RPMI8226 (cell line): ENCODE measurements at regions not wholly inside any gene's neighbourhood (a gene's known extent, or its start where the extent isn't known, plus 50 kb on each side); places are given as distances from the start of the nearest gene placed in this dataset.
A peak's percentile ranks its signal among the peaks of the same experiment; 100 is the strongest.

Experiments used
- DNase-seq: peaks from one replicate; pipeline ENCODE4 v3.0.0-alpha.2; 2015

GRCh38 chr9:89888233-89888632 is 283.4 kb downstream of the GADD45G start:
- DNase-seq, result no peak

- DNase-seq, result peak; percentile 17
Observed at GRCh38 chr9:89888677-89889076, 283.9 kb downstream of the GADD45G start.

GRCh38 chr9:89889865-89890264 is 285.1 kb downstream of the GADD45G start:
- DNase-seq, result no peak

GRCh38 chr9:89890326-89890980 is 285.6 kb downstream of the GADD45G start:
- no peak for DNase-seq

DNA sequence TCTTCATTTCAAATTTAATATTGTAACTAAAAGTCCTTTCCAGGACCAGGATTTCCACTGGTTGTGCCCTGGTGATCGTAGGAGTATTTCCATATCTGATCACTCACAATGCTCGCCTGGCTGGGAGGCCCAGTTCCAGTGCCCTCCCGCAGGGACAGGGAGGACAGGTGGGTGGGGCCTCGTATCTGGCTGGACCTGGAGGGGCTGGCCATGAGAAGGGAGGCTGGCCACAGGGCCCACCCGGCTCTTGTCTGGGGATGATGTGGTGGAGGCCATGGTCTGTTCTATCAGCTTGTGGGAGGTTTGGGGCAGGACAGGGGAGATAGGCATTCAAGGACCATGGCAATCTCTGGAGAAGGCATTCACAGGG is 286.4 kb downstream of the GADD45G start:
- no peak for DNase-seq

DNA sequence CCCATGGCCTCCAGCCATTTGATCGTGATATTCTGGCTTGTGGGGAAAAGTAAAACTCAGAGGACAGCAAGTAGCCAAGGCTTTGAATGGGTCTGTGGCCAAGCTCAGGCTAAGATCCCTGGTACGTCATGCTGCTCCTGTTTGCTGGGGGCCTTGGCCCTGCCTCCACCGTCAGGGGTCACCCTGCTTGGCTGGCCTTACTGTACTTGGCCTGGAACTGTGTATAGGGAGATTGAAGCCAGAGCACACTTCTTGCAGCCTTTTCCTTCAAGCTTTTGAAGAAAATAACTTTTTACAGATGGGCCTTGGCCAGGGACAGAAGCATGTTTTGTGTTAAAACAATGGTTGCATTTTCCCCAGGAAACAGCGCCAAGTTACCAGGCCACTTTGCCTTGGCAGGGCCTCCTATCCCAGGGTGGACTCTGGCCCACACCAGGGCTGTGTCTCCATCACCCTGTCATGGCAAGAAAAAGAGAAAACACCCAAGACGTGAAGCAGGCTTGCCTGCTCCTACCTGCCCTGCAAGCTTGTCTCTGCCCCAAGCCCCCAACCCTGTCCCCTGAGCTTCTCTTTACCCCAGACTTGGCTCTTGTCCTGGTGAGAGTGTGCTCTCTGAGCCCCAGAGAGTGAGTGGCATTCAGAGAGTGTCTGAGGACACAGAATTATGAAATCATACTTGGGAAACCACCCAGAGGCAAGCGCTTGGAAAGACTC is 286.9 kb downstream of the GADD45G start:
- no peak for DNase-seq

- no peak for DNase-seq
Observed at GRCh38 chr9:89892920-89893319, 288.1 kb downstream of the GADD45G start.

DNA sequence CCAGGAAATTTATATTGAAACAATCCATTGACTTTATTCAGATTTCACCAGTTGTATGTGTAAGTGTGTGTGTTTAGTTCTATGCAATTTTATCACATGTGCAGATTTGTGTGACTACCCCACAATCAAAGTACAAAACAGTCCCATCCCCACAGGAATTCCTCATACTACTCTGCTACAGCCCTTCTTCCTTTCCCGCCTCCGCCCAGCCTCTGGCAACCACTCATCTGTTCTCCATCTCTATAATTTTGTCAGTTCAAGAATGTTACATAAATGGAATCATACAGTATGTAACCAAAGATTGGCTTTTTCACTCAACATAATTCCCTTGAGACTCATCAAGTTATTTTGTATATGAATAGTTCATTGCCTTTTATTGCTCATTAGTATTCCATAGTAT is 289.1 kb downstream of the GADD45G start:
- DNase-seq, result no peak

- no peak for DNase-seq
Observed at GRCh38 chr9:89896806-89897340, 292.1 kb downstream of the GADD45G start.

GRCh38 chr9:89899573-89899972 is 294.8 kb downstream of the GADD45G start:
- no peak for DNase-seq

DNA sequence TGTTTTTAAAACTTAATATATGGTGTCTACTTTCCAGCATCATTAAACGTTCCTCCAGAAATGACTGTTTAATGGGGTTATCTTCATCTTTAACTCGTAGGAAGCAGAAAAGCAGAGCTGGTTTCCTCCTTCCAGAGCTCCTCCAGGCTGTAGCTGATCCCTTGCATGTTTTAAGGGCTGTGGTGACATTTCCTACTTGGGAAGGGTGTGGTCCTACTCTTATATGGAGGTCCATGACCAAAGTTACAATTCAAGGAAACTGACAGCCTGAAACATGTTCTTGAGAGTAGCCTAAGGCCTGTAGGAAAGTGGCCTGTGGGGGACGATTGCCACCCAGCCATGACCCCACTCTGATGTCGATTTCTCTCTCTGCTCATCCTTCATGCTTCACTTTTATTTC is 297.1 kb downstream of the GADD45G start:
- no peak for DNase-seq

DNA sequence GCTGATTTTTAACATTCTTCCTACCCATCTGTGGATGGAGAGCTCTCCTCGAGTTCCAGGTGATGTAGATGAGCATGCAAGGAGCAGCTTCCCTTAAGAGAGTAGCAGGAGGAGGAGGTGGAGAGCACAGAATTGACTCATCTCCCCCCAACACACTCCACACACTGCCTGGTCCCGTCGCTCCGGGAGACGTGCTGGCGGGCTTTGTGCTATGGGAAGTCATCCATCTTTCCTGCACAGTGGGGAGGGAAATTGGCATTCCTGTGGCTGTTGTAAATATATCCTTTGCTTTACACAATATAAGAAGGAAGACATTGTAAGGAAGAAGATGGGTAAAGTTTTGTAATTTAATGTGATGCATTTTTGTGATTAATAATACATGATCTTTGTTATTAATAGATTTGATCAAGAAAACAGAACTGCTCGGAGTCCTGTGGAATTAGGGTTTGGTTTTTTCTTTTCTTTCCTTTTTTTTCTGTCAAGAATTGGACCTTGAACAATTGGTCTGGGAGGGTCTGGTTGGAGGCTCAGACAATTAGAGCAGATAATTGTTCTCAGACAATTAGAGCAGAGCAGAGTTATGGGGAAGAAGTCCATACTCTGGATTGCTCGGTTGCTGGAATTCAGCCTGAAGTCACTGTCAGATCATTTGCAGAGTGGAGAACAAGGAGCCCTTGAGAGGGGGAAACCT is 297.8 kb downstream of the GADD45G start:
- no peak for DNase-seq

DNA sequence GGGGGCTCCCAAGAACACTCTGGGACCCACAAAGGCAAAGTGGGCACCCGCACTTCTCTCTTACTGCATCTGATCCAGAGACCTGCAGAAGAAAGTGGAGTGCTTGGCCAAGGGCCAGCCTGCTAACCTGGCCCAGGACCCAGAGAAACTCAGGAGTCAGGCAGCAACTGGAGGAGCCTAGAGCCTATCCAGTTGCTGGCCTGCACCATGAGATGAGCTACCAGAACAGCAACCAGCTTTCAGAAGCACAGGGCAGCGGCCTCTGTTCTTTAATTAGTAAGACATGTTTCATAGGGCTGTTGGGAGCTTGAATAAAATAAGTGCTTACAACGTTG is 298.3 kb downstream of the GADD45G start:
- no peak for DNase-seq

- DNase-seq, result no peak
Observed at GRCh38 chr9:89905606-89906338, 301.0 kb downstream of the GADD45G start.

- no peak for DNase-seq
Observed at GRCh38 chr9:89911721-89912604, 307.2 kb downstream of the GADD45G start.

GRCh38 chr9:89912605-89912953 is 307.8 kb downstream of the GADD45G start:
- no peak for DNase-seq

- DNase-seq, result no peak
Observed at GRCh38 chr9:89915187-89915586, 310.4 kb downstream of the GADD45G start.

GRCh38 chr9:89916001-89916597 is 311.3 kb downstream of the GADD45G start:
- DNase-seq, result no peak

- no peak for DNase-seq
Observed at GRCh38 chr9:89917861-89918260, 313.0 kb downstream of the GADD45G start.

DNA sequence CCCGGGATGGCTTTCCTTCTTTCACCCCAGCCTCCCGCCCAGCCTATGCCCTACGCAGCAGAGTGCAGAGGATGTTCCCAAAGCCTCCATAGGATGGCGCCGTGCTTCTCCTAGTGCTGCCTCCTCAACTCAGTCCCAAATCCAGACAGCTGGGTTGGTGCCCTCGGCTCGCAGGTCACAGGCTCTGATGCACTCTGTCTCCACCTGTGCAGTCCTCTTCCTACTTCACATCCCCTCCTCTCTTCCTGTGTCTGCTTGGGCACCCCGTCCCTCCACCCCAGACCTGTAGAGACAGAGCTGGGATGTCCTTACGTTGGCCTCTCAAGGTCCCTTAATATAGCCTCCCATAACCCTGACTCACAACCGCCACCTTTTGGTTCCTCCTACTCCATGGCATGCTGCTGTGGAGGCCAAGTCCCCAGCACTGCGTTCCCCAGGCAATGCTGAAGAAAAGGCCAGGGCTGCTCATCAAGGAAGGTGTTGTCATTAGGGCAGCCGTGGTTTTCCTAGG is 314.4 kb downstream of the GADD45G start:
- peak; percentile 50 for DNase-seq

DNA sequence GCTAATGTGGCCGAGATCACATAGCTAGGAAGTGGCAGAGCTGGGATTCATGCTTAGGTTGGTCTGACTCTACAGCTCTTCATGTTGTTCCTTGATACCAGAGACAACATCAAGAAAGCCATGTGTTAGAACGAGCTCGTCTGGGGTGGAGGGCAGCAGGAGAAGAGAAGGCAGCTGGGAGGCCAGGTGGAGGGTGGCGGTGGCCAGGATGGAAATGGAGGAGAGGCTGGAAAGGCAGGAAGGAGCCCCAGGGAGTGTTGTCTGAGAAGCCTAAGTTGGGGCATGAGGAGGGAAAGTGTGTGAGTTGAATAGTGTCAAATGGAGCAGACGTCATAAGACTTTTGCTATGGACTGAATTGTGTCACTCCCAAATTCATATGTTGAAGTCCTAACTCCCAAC is 315.3 kb downstream of the GADD45G start:
- DNase-seq, result no peak

- DNase-seq, result no peak
Observed at GRCh38 chr9:89920951-89921350, 316.1 kb downstream of the GADD45G start.
